GM19351 (cell line): ENCODE measurements at regions not wholly inside any gene's neighbourhood (a gene's known extent, or its start where the extent isn't known, plus 50 kb on each side); places are given as distances from the start of the nearest gene placed in this dataset.
"Not testable (repeated sequence)": the region's sequence is repeated elsewhere in the genome, so short reads cannot be mapped to it uniquely, and the experiment has no call there.

Experiments used
- ATAC-seq: cut with Tn5 transposase; IDR thresholded peaks from one replicate; pipeline ENCODE4 v1.9.1; 2021; ENCODE audit warnings: mild to moderate bottlenecking, moderate library complexity; ENCODE audit not compliant: unreplicated experiment

- no peak for ATAC-seq
Observed at GRCh38 chr20:19867940-19868371, 109.9 kb downstream of the RIN2 start.

- ATAC-seq, result no peak
Observed at GRCh38 chr20:19868441-19868840, 110.4 kb downstream of the RIN2 start.

GRCh38 chr20:19872001-19872400, 113.9 kb downstream of the RIN2 start:
- ATAC-seq, result no peak

- ATAC-seq, result no peak
Observed at GRCh38 chr20:19874040-19874727, 116.1 kb downstream of the RIN2 start.

- no peak for ATAC-seq
Observed at GRCh38 chr20:19875376-19876221, 117.5 kb downstream of the RIN2 start.

- ATAC-seq, result no peak
Observed at GRCh38 chr20:19876828-19877460, 118.9 kb downstream of the RIN2 start.

- not testable (repeated sequence) for ATAC-seq
Observed at GRCh38 chr20:19879874-19880255, 121.8 kb downstream of the RIN2 start.

- no peak for ATAC-seq
Observed at GRCh38 chr20:19880256-19881079, 122.4 kb downstream of the RIN2 start.

- no peak for ATAC-seq
Observed at GRCh38 chr20:19881080-19881840, 123.2 kb downstream of the RIN2 start.

GRCh38 chr20:19881990-19882389, 123.9 kb downstream of the RIN2 start:
- ATAC-seq, result no peak

GRCh38 chr20:19882446-19882845, 124.4 kb downstream of the RIN2 start:
- ATAC-seq, result no peak

GRCh38 chr20:19883501-19883900, 125.4 kb downstream of the RIN2 start:
- ATAC-seq, result no peak

- ATAC-seq, result no peak
Observed at GRCh38 chr20:19885594-19885938, 127.5 kb downstream of the RIN2 start.

GRCh38 chr20:19885939-19886660, 128.0 kb downstream of the RIN2 start:
- no peak for ATAC-seq

- no peak for ATAC-seq
Observed at GRCh38 chr20:19886661-19887288, 128.7 kb downstream of the RIN2 start.

- ATAC-seq, result no peak
Observed at GRCh38 chr20:19887556-19888268, 129.4 kb upstream of the NAA20 start.

- no peak for ATAC-seq
Observed at GRCh38 chr20:19888269-19888671, 128.9 kb upstream of the NAA20 start.
